SIG-M5 treated with dmso at 0.1 percent for 504 hours (cell line): ENCODE measurements at regions not wholly inside any gene's neighbourhood (a gene's known extent, or its start where the extent isn't known, plus 50 kb on each side); places are given as distances from the start of the nearest gene placed in this dataset.

ENCODE experiments used
- DNase-seq: peaks from one replicate; lab custom pipeline; 2025; ENCODE audit not compliant: unreplicated experiment; lab: John Stamatoyannopoulos, UW

DNA sequence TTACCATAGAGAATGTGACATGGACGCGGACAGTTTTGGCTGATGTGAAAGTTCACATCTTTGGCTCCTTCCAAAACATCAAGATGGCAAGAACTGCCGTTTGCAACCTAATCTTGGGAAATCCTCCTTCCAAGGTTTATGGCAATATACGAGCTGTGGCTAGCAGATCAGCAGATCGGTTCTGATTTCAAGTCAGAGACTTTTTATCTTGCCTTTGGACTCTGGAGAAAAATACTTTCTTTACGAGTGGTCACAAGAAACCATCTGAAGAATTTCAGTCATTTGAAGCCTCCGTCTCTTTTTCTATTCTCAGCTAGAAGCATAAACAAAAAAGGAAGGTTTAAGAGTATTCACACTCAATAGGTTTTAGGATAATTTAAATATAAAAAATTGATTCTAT is 153.5 kb upstream of the MEIS2 start:
- no peak for DNase-seq

DNA sequence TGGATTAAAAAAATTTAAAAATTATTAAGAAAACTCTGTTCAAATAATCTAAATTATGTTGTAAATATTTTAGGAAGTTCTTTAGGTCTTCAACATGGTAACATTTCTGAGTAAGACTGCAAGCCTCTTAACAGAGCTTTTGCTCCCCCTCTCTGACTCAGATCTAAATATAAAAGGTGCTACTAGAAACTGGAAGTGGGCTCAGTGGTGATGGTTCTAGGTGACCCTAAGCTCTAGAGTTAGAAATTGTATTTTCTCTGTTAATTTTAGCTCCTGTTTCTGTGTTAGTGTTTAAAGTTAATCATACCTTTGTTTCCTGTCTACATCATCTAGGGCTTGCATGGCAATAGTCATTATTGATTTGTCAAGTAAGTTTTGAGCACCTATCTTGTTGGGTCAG is 159.9 kb upstream of the MEIS2 start:
- DNase-seq, result no peak

- no peak for DNase-seq
These were observed 161.3 kb upstream of the MEIS2 start for GRCh38 chr15:37261685-37262084.

DNA sequence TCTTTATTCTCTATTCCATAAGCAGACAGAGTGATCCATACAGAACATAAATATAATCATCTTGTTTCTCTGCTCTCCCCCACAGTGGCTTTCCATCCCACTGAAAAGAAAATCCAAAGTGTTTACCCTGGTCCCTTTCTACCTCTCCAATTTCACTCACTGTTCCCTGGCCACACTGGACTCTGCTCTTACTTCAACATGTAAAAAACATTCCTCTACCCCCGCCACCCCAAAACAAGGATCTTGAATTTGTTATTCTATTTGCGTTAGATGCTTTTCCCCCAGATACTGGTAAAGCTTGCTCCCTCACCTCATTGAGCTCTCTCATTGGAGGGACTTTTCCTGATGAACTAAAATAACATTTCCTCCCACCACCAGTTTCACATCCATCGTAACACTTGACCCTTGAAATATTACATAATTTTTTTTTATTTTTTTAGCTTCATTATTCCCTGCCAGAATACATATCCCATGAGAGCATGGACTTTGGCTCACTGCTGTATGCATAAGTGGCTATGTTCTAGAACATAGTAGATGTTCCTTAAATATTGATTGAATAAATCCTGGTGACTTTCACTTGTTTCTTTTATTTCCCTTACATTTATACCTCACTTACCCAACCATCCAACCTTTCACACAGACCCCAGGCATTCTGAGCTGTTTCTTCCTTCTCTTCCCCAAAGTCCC is 162.7 kb upstream of the MEIS2 start:
- no peak for DNase-seq

GRCh38 chr15:37289109-37289765 is 188.9 kb upstream of the MEIS2 start:
- DNase-seq, result no peak

- DNase-seq, result no peak
These were observed 191.6 kb upstream of the MEIS2 start for GRCh38 chr15:37291920-37292319.

DNA sequence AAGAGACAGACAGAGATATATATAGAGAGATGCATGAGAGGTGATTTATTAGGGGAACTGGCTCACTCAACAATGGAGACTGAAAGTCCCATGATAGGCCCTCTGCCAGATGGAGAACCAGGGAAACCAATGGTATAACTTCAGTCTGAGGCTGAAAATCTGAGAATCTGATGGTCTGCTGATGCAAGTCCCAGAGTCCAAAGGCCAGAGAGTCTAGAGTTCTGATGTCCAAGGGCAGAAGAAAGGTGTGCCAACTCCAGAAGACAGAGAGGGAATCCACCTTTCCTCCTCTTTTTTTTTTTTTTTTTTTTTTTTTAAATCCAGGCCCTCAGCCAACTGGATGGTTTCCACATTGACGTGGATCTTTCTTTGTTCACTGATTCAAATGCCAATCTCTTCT is 197.9 kb upstream of the MEIS2 start:
- DNase-seq, result no peak

DNA sequence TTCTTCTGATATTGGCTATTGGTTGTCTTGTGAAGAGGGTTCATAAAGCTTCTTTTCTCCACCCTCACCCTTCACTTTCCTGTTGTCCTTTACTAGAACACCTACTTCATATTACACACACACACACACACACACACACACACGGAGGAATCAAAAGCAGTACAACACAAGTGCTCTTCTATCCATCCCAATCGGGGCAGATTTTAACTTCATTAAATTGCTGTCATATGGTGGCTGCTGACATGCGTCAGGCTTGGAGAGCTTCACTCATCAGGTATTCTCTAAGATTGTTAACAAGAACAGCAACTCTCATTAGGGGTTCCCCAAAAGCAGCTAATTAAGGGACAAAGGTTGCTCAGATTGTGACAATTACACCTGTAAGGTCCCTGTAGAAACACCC is 239.1 kb upstream of the MEIS2 start:
- no peak for DNase-seq

DNA sequence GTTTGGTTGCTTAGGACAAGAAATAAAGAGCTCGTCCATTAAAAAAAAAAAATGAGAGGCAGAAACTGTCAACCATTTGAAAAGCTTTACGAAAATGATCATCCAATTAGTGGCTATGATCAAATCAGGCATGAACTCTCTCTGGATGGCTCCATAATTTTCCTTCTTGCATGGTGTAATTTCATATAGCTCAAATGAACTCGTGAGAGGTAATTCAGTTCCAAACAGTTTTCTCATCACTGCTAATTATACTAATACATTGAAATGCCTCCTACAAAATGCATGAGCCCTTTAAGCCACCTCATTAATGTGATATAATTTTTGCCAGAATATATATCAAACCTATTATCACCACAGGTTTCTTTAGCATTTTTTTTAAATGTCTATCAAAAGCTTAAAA is 239.5 kb upstream of the MEIS2 start:
- no peak for DNase-seq

GRCh38 chr15:37340438-37340837 is 240.1 kb upstream of the MEIS2 start:
- no peak for DNase-seq

- DNase-seq, result no peak
These were observed 258.9 kb upstream of the MEIS2 start for GRCh38 chr15:37359101-37359892.

DNA sequence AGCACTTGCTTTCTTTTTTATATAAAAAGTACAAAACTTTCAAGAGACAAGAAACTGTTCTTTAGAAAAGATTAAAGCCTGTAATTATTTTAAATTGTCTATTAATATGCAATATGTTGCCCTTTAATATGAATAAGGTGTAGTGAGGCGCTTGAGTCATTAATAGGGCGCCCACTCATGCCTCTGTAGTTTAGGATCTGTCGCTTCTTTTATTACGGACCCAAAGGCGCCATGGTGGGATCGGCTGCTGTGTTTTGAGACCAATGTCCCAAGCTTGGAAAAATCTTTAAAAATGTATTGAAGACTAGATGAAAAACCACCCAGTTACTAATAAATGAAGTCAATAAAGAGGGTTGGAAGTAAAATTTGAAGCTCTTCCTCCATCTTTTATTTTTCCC is 259.5 kb upstream of the MEIS2 start:
- no peak for DNase-seq

DNA sequence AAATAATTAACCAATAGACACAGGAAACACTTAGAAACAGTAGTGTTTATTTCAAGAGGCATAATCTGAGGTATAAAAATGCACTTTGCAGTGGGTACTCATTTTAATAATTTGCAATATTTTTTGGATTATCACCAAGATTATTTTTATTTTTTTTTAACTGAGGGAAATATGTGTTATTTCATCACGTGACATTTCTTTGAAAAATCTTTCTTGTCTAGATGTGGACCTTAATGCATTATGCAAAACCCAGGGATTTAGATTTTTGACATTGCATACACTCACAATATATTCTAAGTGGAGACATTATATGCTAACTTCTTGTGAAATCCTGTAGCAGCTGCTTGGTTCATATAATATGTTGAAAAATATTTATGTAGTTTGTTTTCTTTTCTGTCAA is 260.4 kb upstream of the MEIS2 start:
- no peak for DNase-seq

- DNase-seq, result no peak
These were observed 261.3 kb upstream of the MEIS2 start for GRCh38 chr15:37361621-37362020.

GRCh38 chr15:37362414-37362813 is 262.1 kb upstream of the MEIS2 start:
- DNase-seq, result no peak

- DNase-seq, result no peak
These were observed 268.6 kb upstream of the MEIS2 start for GRCh38 chr15:37368961-37369360.

DNA sequence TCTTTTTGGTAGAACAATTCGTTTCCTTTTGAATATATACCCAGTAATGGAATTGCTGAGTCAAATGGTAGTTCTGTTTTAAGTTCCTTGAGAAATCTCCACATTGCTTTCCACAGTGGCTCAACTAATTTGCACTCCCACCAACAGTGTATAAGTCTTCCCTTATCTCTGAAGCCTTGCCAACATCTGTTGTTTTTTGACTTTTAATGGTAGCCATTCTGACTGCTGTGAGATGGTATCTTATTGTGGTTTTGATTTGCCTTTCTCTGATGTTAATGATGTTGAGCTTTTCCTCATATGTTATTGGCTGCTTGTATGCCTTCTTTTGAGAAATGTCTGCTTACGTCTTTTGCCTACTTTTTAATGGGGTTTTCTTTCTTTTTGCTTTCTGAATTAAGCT is 270.6 kb upstream of the MEIS2 start:
- no peak for DNase-seq

DNA sequence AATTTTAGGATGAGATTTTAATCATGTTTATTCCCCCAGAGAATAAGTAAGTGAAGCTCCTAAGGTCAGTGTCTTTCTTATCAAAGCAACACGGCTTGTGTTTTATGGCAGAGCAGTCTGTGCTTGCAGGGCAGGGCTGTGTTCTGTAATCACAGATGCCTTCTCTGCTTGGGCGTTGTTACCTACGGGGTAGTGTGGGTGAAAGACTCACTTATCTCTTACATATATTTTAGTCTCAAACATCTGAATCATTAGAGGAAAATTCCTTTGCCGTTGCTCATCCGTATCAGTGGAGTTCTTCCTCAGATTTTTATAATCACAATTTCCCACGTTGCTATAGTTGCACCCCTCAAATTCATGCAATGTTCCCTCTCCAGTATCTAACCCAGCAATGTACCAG is 271.7 kb upstream of the MEIS2 start:
- no peak for DNase-seq

GRCh38 chr15:37375519-37375918 is 275.2 kb upstream of the MEIS2 start:
- DNase-seq, result no peak

- no peak for DNase-seq
These were observed 277.1 kb upstream of the MEIS2 start for GRCh38 chr15:37377428-37377827.

DNA sequence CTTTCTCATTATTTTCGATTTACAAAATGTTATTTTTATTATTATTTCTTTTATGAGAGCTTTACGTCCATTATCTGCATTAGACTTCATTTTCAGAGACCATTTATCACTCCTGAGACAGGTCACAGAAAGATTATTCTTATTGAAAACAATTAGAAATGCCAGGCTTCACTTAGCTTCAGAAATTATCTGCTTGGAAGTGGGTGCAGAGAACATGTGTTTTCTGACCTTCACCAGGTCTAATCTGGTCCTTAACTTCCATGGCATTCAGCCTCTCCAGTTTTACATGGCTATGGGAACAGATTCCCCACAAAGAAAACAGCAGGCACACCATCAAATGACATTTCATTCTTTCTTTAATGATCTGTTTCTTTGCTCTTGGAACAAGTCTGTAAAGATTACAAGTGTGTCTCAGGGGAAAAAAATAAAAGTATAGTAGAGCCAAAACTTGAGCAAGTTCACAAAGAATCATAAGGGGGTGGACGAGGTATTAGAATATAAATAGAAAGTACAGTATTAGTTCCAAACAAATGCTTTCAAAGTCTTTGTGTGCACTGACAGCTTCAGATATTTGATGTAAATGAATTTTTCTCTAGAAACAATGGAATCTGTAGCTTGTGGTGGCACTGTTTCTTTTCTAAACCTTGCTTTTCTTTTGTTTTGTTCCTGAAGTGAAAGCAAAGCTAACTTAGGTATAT is 294.2 kb upstream of the MEIS2 start:
- DNase-seq, result no peak

DNA sequence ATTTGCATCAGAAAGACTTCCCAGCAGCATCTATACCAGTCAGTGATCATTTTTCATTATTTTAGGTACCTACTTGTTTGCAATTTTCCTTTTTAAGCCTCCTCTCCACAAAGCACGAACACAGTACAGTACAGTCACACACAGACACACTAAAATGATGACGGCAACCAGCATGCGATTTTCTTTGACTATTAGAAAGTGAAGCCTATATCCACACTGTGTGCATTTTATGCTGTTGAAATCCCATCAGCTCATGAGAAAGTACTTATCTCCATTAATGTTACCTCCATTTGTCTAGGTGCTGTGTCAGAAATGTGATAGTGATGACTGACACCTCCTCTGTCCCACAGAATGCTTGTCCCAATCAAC is 294.7 kb upstream of the MEIS2 start:
- no peak for DNase-seq
